IMR-90 (cell line): ENCODE measurements at regions not wholly inside any gene's neighbourhood (a gene's known extent, or its start where the extent isn't known, plus 50 kb on each side); places are given as distances from the start of the nearest gene placed in this dataset.

Experiments used
- ATAC-seq: fragments of 200-7000 bp; cut with Tn5 transposase; 2 replicates; pipeline ENCODE4 v1.9.1; 2020; ENCODE audit warnings: low read depth, mild to moderate bottlenecking, moderate library complexity
- BruUV-seq: library from RNA; stranded (reverse); fragments of 400-500 nt; replicated peaks from 2 replicates; lab custom pipeline; 2021; lab: Mats Ljungman, UMichigan
- CTCF ChIA-PET: fragments of 300-600 bp; formaldehyde crosslinking; extraction: SDS; loops from one replicate; lab custom pipeline; 2021; ENCODE audit warnings: antibody characterized with exemption; lab: Yijun Ruan, JAX
- POLR2A ChIA-PET: fragments of 300-600 bp; sonication (Branson Sonifier 250); formaldehyde crosslinking; loops from one replicate; lab custom pipeline; 2022; ENCODE audit warnings: antibody characterized with exemption; ENCODE audit not compliant: unreplicated experiment; lab: Charles Lee
- DNase-seq: peaks from one replicate; pipeline ENCODE4 v3.0.0; 2013
- H2AFZ ChIP-seq: replicated peaks from 2 replicates; pipeline ENCODE3; 2013; ENCODE audit warnings: low read length, mild to moderate bottlenecking; ENCODE audit not compliant: poor library complexity
- H2AK5ac ChIP-seq: 2 replicates; pipeline ENCODE4 v1.6.1; 2013; ENCODE audit warnings: low read depth, low read length, inconsistent platforms
- H2AK9ac ChIP-seq: replicated peaks from 2 replicates; pipeline ENCODE3; 2013; ENCODE audit warnings: mild to moderate bottlenecking, low read depth, low read length, moderate library complexity; ENCODE audit not compliant: poor library complexity
- H2BK120ac ChIP-seq: 2 replicates; pipeline ENCODE4 v1.6.1; 2013; ENCODE audit warnings: low read depth, low read length, inconsistent platforms
- H2BK15ac ChIP-seq: 3 replicates; pipeline ENCODE4 v1.6.1; 2013; ENCODE audit warnings: low read depth, low read length, inconsistent platforms
- H2BK20ac ChIP-seq: 2 replicates; pipeline ENCODE4 v1.6.1; 2013; ENCODE audit warnings: low read depth, mild to moderate bottlenecking, inconsistent platforms, low read length, moderate library complexity
- H2BK5ac ChIP-seq: 2 replicates; pipeline ENCODE4 v1.6.1; 2013; ENCODE audit warnings: mild to moderate bottlenecking, low read depth, low read length, inconsistent platforms; ENCODE audit not compliant: poor library complexity, severe bottlenecking
- H3K14ac ChIP-seq: replicated peaks from 2 replicates; pipeline ENCODE4 v1.6.1; 2013; ENCODE audit warnings: low read depth, low read length, inconsistent platforms
- H3K18ac ChIP-seq: 2 replicates; pipeline ENCODE4 v1.6.1; 2013; ENCODE audit warnings: low read depth, low read length, control low read depth
- H3K23ac ChIP-seq: 2 replicates; pipeline ENCODE4 v1.6.1; 2013; ENCODE audit warnings: low read depth, low read length, inconsistent platforms
- H3K27ac ChIP-seq: 2 replicates; pipeline ENCODE4 v1.5.1; 2013; ENCODE audit warnings: mild to moderate bottlenecking, control low read depth, low read length; ENCODE audit not compliant: insufficient read depth
- H3K27me3 ChIP-seq: 2 replicates; pipeline ENCODE4 v1.6.1; 2013; ENCODE audit warnings: low read length; ENCODE audit not compliant: control insufficient read depth, insufficient read depth
- H3K36me3 ChIP-seq: 2 replicates; pipeline ENCODE4 v1.6.1; 2013; ENCODE audit warnings: low read length, mixed read lengths; ENCODE audit not compliant: control insufficient read depth, insufficient read depth
- H3K4ac ChIP-seq: 2 replicates; pipeline ENCODE4 v1.6.1; 2013; ENCODE audit warnings: low read depth, low read length, inconsistent platforms
- H3K4me1 ChIP-seq: 2 replicates; pipeline ENCODE4 v1.6.1; 2013; ENCODE audit warnings: low read length, mixed read lengths; ENCODE audit not compliant: control insufficient read depth, insufficient read depth
- H3K4me2 ChIP-seq: 2 replicates; pipeline ENCODE4 v1.6.1; 2013; ENCODE audit warnings: low read depth, mild to moderate bottlenecking, control low read depth, low read length, moderate library complexity
- H3K4me3 ChIP-seq: 2 replicates; pipeline ENCODE4 v1.5.1; 2013; ENCODE audit warnings: low read depth, mild to moderate bottlenecking, control low read depth, low read length, moderate library complexity; ENCODE audit not compliant: insufficient read depth
- H3K56ac ChIP-seq: 2 replicates; pipeline ENCODE4 v1.6.1; 2013; ENCODE audit warnings: low read length, inconsistent platforms; ENCODE audit not compliant: insufficient read depth; ENCODE audit errors: extremely low read depth
- H3K79me1 ChIP-seq, 2 experiments: 2 replicates each; pipeline ENCODE4 v1.6.1; 2013; ENCODE audit warnings: low read length in 2 of 2, inconsistent platforms in 1 of 2, low read depth in 1 of 2
- H3K9ac ChIP-seq: 2 replicates; pipeline ENCODE4 v1.6.1; 2013; ENCODE audit warnings: low read depth, low read length, control low read depth
- H3K9me1 ChIP-seq: 2 replicates; pipeline ENCODE4 v1.6.1; 2013; ENCODE audit warnings: low read length, inconsistent platforms; ENCODE audit not compliant: insufficient read depth
- H3K9me3 ChIP-seq: 2 replicates; pipeline ENCODE4 v1.6.1; 2013; ENCODE audit warnings: low read length; ENCODE audit not compliant: control insufficient read depth, insufficient read depth
- H4K20me1 ChIP-seq: 2 replicates; pipeline ENCODE4 v1.6.1; 2013; ENCODE audit warnings: low read length, inconsistent platforms; ENCODE audit not compliant: insufficient read depth
- H4K5ac ChIP-seq: 2 replicates; pipeline ENCODE4 v1.6.1; 2013; ENCODE audit warnings: mild to moderate bottlenecking, low read depth, low read length, control low read depth
- H4K8ac ChIP-seq, 2 experiments: 2 replicates each; pipeline ENCODE4 v1.6.1; 2013; ENCODE audit warnings: low read depth in 2 of 2, low read length in 2 of 2, control low read depth in 1 of 2, inconsistent platforms in 1 of 2
- H4K91ac ChIP-seq: 2 replicates; pipeline ENCODE4 v1.6.1; 2013; ENCODE audit warnings: low read depth, low read length, inconsistent platforms; ENCODE audit not compliant: insufficient read depth
- CEBPB ChIP-seq: IDR thresholded peaks from 2 replicates; pipeline ENCODE4 v1.6.1; 2012; ENCODE audit warnings: low read depth, low read length, improper control_type of control experiment
- CHD1 ChIP-seq: IDR thresholded peaks from 2 replicates; pipeline ENCODE4 v1.6.1; 2012; ENCODE audit warnings: low read depth, low read length, improper control_type of control experiment
- ELK1 ChIP-seq: fragments of 150-350 bp; IDR thresholded peaks from 2 replicates; pipeline ENCODE4 v1.6.1; 2016; ENCODE audit warnings: low read depth, mild to moderate bottlenecking, low read length, moderate library complexity, borderline replicate concordance
- FOS ChIP-seq: fragments of 150-350 bp; IDR thresholded peaks from 2 replicates; pipeline ENCODE4 v1.6.1; 2016; ENCODE audit warnings: low read depth, low read length
- MXI1 ChIP-seq: IDR thresholded peaks from 2 replicates; pipeline ENCODE4 v1.6.1; 2012; ENCODE audit warnings: low read depth, mild to moderate bottlenecking, low read length, moderate library complexity, borderline replicate concordance
- POLR2A ChIP-seq: IDR thresholded peaks from 2 replicates; pipeline ENCODE4 v1.6.1; 2012; ENCODE audit warnings: mild to moderate bottlenecking, low read depth, low read length
- RCOR1 ChIP-seq: IDR thresholded peaks from 2 replicates; pipeline ENCODE4 v1.6.1; 2012; ENCODE audit warnings: mild to moderate bottlenecking, low read length, improper control_type of control experiment; ENCODE audit not compliant: insufficient replicate concordance
- RFX5 ChIP-seq: IDR thresholded peaks from 2 replicates; pipeline ENCODE4 v1.8.0; 2012; ENCODE audit warnings: low read depth, mild to moderate bottlenecking, low read length, moderate library complexity
- SMC3 ChIP-seq: fragments of 150-350 bp; IDR thresholded peaks from 2 replicates; pipeline ENCODE4 v1.6.1; 2016; ENCODE audit warnings: low read depth, mild to moderate bottlenecking, antibody characterized with exemption, low read length, moderate library complexity
- WGBS, 2 experiments: methylation state at CpG; one replicate each; pipeline versions ENCODE4 v1.1.5 to v1.1.7; 2013; ENCODE audit warnings: missing lambda C conversion rate in 2 of 2; ENCODE audit not compliant: insufficient read length in 1 of 2; ENCODE audit errors: extremely low coverage in 2 of 2; 5-methylcytosine and 5-hydroxymethylcytosine counted together
- dilution Hi-C: fragments of 300-500 bp; cut with HindIII; formaldehyde crosslinking; loops from one replicate; pipeline ENCODE4 v1.14.3; 2018; ENCODE audit warnings: low sequenced_read_pairs; ENCODE audit not compliant: unreplicated experiment
- in situ Hi-C: fragments of 300-500 bp; cut with MboI; formaldehyde crosslinking; loops from 3 replicates; pipeline ENCODE4 v1.14.3; 2019; ENCODE audit warnings: low sequenced_read_pairs, inconsistent platforms, mixed read lengths
- intact Hi-C: fragments of 100-400 bp; cut with micrococcal nuclease; formaldehyde crosslinking; loops from 2 replicates; pipeline ENCODE4 v1.10.0; 2022
- TF ChIP-seq, protein P1 (sequence below): conservative IDR thresholded peaks from 2 replicates; pipeline ENCODE4 v1.5.1; 2012; ENCODE audit warnings: mild to moderate bottlenecking, low read depth, low read length, improper control_type of control experiment
- TF ChIP-seq, protein P2 (sequence below): fragments of 150-350 bp; IDR thresholded peaks from 2 replicates; pipeline ENCODE4 v1.6.1; 2017; ENCODE audit warnings: mild to moderate bottlenecking, antibody characterized with exemption, low read length, low read depth

- Histone ChIP-seq H3K27me3 (no peaks in the 10 kb centered on the region), H2AK5ac (no peak overlapping the region), H3K4me3 (no peak overlapping the region), H3K9me1 (no peaks in the 10 kb centered on the region), H4K8ac (no peak overlapping the region), H2BK20ac (no peak overlapping the region), H2BK5ac (no peak overlapping the region), H3K36me3 (no peaks in the 10 kb centered on the region), H2AK9ac (no peak overlapping the region), H3K18ac (no peak overlapping the region), H3K14ac (no peak overlapping the region), H3K23ac (no peak overlapping the region), H3K56ac (no peak overlapping the region), H2BK120ac (no peak overlapping the region), H4K20me1 (no peaks in the 10 kb centered on the region), H3K4me2 (no peak overlapping the region), H2BK15ac (no peak overlapping the region), H4K91ac (no peak overlapping the region), H3K9ac (no peak overlapping the region), H4K5ac (no peak overlapping the region), H3K9me3 (peaks cover 7% of the 10 kb centered on the region), H2AFZ (no peak overlapping the region), H3K4me1 (no peaks in the 10 kb centered on the region), H3K27ac (no peak overlapping the region), H3K79me1 (no peaks in the 10 kb centered on the region), H3K4ac (no peak overlapping the region)
- POLR2A ChIA-PET = no interaction called here
- BruUV-seq = no TSS peak
- intact Hi-C loops = no loop called here
- CTCF ChIA-PET = no interaction called here
- dilution Hi-C loops = no loop called here
- TF ChIP-seq CEBPB (no peak), MXI1 (no peak), SMC3 (no peak), FOS (no peak), RFX5 (no peak), ELK1 (no peak), POLR2A (no peak), CHD1 (no peak), RCOR1 (no peak)
- TF ChIP-seq, protein P1, sequence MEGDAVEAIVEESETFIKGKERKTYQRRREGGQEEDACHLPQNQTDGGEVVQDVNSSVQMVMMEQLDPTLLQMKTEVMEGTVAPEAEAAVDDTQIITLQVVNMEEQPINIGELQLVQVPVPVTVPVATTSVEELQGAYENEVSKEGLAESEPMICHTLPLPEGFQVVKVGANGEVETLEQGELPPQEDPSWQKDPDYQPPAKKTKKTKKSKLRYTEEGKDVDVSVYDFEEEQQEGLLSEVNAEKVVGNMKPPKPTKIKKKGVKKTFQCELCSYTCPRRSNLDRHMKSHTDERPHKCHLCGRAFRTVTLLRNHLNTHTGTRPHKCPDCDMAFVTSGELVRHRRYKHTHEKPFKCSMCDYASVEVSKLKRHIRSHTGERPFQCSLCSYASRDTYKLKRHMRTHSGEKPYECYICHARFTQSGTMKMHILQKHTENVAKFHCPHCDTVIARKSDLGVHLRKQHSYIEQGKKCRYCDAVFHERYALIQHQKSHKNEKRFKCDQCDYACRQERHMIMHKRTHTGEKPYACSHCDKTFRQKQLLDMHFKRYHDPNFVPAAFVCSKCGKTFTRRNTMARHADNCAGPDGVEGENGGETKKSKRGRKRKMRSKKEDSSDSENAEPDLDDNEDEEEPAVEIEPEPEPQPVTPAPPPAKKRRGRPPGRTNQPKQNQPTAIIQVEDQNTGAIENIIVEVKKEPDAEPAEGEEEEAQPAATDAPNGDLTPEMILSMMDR = no peak
- TF ChIP-seq, protein P2, sequence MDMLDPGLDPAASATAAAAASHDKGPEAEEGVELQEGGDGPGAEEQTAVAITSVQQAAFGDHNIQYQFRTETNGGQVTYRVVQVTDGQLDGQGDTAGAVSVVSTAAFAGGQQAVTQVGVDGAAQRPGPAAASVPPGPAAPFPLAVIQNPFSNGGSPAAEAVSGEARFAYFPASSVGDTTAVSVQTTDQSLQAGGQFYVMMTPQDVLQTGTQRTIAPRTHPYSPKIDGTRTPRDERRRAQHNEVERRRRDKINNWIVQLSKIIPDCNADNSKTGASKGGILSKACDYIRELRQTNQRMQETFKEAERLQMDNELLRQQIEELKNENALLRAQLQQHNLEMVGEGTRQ = no peak
- DNase-seq = no peak
- no peak for ATAC-seq
- no CpG with 5 or more reads among the region's 2 CpGs for WGBS, 2 experiments
- in situ Hi-C loops = no loop called here
Measured at GRCh38 chr5:118700510-118700909, 287.8 kb downstream of the DTWD2 start.
